Stimulated activated CD8-positive, alpha-beta memory T cell treated with anti-CD3 and anti-CD28 coated beads, Interleukin-2, amount 100 ng/mL, for 1 hour (primary cell): ENCODE measurements at regions not wholly inside any gene's neighbourhood (a gene's known extent, or its start where the extent isn't known, plus 50 kb on each side); places are given as distances from the start of the nearest gene placed in this dataset.
A peak's percentile ranks its signal among the peaks of the same experiment; 100 is the strongest.
"Not testable (repeated sequence)": the region's sequence is repeated elsewhere in the genome, so short reads cannot be mapped to it uniquely, and the experiment has no call there.

Experiments used
- DNase-seq, 2 donors: peaks; one replicate each; pipeline ENCODE4 v3.0.0-alpha.2; 2020; ENCODE audit warnings: low read depth in 2 of 2

GRCh38 chr22:22296047-22296446, 51.5 kb downstream of the VPREB1 start:
- not testable (repeated sequence) for DNase-seq

DNA sequence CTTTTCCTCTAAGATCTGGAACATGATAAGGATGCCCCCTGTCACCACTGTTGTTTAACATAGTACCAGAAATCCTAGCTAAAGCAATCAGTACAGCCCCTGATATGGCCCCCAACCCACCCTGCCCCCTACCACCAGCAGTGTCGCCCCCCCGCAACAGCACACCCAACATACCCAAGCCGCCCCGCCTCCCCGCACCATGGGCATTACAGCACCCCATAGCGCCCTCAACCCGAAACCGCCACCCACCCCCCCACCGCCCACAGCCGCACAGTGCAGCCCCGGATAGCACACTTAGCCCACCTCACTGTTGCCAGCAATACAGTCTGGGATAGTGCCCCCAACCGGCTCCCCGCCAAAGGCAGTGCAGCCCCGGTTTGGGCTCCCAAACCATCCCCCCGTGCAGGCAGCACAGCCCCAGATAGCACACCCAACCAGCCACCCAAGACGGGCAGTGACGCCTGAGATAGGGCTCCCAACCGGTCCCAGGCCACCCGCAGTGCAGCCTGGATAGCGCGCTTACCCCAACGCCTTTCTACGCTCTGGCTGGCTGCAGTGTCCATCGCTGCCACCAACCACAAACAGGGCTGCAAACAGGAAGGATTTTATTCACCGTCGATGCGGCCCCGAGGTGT, 52.7 kb downstream of the VPREB1 start:
- DNase-seq, result not testable (repeated sequence)

GRCh38 chr22:22297794-22298653, 53.4 kb downstream of the VPREB1 start:
- DNase-seq, result peak; percentile 44 to 56

DNA sequence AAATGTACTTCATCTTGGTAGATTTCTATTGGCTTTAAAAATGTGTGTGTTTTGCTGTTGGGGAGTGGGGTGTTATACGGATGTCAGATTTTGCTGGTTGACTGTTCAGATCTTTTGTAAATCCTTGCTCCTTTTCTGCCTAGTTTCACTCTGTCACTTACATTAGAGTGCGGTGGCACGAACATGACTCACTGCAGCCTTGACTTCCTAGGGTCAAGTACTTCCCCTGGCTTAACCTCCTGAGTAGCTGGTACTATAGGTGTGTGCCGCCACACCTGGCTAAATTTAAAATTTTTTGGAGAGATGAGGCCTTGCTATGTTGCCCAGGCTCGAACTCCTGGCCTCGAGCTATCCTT, 54.0 kb downstream of the VPREB1 start:
- not testable (repeated sequence) for DNase-seq

GRCh38 chr22:22300511-22300910, 55.9 kb downstream of the VPREB1 start:
- not testable (repeated sequence) for DNase-seq

DNA sequence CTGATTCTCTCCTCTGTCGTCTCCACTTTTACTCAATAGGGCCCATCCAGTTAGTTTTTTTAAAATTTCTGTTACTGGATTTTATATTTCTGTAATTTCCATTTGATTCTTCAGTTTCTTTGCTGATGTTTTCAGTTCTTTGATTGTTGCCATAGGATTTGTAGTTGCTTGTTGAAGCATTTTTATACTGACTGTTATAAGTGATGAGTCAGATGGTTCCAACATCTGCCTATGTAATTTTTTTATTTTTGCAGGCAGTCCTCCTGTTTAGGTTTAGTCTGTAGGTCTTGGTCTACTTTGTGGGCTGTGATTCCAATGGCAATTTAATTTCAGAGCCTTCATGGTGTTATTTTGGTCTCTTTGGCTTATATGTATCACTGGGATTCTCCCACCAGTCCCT, 56.4 kb downstream of the VPREB1 start:
- DNase-seq, result not testable (repeated sequence)

DNA sequence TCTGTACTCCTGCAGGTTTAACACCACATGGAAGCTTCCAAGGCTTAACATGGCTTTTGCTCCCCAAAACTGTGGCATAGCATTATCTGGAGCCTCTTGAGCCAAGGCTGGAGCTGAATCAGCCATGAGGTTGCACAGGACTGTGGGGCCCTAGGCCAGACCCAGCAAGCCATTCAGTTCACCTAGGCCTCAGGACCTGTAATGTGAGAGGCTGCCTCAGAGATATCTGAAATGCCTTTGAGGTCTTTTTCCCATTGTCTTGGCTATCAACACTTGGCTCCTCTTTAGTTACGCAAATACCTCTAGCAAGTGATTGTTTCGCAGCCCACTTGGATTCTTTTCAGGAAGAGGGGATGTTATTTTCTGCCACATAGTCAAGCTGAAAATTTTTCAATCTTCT, 72.0 kb downstream of the VPREB1 start:
- no peak for DNase-seq

GRCh38 chr22:22318723-22319465, 74.3 kb downstream of the VPREB1 start:
- no peak for DNase-seq

- peak; percentile 39 to 47 for DNase-seq
Observed at GRCh38 chr22:22321743-22322611, 77.4 kb downstream of the VPREB1 start.

- no peak for DNase-seq
Observed at GRCh38 chr22:22322792-22323191, 78.2 kb downstream of the VPREB1 start.

- DNase-seq, result no peak
Observed at GRCh38 chr22:22327723-22328122, 83.1 kb downstream of the VPREB1 start.

- no peak for DNase-seq
Observed at GRCh38 chr22:22329792-22330191, 85.2 kb downstream of the VPREB1 start.

DNA sequence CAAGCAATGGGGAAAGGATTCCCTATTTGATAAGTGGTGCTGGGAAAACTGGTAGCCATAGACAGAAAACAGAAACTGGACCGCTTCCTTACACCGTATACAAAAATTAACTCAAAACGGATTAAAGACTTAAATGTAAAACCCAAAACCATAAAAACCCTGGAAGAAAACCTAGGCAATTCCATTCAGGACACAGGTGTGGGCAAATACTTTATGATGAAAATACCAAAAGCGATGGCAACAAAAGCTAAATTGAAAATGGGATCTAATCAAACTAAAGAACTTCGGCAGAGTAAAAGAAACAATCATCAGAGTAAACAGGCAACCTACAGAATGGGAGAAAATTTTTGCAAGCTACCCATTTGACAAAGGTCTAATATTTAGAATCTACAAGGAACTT, 91.1 kb downstream of the VPREB1 start:
- DNase-seq, result not testable (repeated sequence)

DNA sequence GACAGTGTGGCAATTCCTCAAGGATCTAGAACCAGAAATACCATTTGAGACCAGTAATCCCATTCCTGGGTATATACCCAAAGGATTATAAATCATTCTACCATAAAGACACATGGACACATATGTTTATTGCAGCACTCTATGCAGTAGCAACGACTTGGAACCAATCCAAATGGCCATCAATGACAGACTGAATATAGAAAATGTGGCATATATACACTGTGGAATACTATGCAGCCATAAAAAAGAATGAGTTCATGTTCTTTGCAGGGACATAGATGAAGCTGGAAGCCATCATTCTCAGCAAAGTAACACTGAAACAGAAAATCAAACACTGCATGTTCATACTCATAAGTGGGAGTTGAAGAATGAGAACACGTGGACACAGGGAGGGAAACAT, 91.7 kb downstream of the VPREB1 start:
- DNase-seq, result not testable (repeated sequence)

DNA sequence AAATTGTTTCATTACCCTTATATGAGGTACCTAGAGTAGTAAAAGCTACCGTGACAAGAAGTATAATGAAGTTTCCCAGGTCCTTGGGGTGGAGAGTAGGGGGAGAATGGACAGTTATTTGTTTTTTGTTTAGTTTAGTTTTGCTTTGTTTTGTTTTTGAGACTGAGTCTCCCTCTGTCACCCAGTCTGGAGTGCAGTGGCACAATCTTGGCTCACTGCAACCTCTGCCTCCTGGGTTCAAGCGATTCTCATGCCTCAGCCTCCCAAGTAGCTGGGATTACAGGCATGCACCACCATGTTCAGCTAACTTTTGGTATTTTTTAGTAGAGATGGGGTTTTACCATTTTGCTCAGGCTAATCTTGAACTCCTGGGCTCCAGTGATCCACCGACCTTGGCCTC, 94.2 kb downstream of the VPREB1 start:
- DNase-seq, result not testable (repeated sequence)

- DNase-seq, result no peak
Observed at GRCh38 chr22:22341736-22342135, 97.2 kb downstream of the VPREB1 start.

GRCh38 chr22:22342697-22343580, 98.4 kb downstream of the VPREB1 start:
- peak; percentile 19 to 39 for DNase-seq

DNA sequence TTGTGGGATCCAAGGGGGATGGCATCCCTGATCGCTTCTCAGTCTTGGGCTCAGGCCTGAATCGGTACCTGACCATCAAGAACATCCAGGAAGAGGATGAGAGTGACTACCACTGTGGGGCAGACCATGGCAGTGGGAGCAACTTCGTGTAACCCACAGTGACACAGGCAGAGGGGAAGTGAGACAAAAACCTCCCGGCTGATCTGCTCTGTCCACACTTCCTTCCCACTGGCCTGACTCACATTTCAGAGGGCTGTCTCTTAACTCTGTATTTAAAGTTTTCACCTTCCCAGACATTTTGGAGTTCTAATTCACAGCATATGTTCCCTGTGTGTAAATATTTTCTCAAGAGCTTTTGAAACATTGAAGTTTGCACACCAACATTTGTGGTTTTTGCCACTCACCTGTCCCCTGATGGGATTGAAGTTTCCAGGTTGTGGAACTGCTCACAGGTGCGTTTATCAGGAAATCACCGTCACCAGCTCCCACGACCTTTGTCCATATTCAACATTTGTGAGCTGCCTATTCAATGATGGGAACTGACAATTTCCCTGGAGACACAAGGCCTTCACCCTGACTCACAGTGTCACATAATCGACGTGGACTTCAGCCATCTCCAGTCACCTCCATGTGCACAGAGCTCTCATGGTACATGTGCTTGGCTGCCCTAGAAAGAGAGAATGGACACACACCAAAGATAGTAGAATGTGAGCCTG, 99.2 kb downstream of the VPREB1 start:
- no peak for DNase-seq

DNA sequence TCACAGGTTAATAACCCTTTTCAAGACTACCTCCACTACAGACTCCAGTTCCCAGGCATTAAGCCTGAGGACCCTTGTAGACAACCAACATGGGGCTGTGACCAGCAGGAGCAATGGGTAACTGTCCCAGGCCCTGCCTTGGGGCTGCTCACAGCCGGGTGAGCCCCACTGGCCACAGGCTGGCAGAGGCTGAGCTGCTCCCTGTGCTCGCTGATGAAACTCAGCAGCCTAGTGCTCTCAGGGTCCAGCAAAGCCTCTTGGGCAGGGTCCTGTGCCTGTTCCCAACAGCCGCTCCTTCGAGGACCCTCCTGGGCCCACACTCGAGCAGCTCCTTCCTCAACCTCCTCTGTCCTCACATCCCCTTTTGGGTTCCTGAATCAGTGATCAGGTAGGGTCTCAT, 99.8 kb downstream of the VPREB1 start:
- no peak for DNase-seq

GRCh38 chr22:22345781-22346180, 101.2 kb downstream of the VPREB1 start:
- no peak for DNase-seq
